Neural progenitor cell (in vitro differentiated cells): ENCODE measurements at regions not wholly inside any gene's neighbourhood (a gene's known extent, or its start where the extent isn't known, plus 50 kb on each side); places are given as distances from the start of the nearest gene placed in this dataset.

Experiments
- CTCF ChIP-seq: fragments of 200-600 bp; sonication (generic); IDR thresholded peaks from 2 replicates; pipeline ENCODE4 v1.5.1; 2017; ENCODE audit warnings: antibody characterized with exemption, mild to moderate bottlenecking
- EZH2 ChIP-seq: fragments of 200-600 bp; sonication (generic); IDR thresholded peaks from 2 replicates; pipeline ENCODE4 v1.6.1; 2017; ENCODE audit warnings: antibody characterized with exemption, mild to moderate bottlenecking, moderate library complexity

DNA sequence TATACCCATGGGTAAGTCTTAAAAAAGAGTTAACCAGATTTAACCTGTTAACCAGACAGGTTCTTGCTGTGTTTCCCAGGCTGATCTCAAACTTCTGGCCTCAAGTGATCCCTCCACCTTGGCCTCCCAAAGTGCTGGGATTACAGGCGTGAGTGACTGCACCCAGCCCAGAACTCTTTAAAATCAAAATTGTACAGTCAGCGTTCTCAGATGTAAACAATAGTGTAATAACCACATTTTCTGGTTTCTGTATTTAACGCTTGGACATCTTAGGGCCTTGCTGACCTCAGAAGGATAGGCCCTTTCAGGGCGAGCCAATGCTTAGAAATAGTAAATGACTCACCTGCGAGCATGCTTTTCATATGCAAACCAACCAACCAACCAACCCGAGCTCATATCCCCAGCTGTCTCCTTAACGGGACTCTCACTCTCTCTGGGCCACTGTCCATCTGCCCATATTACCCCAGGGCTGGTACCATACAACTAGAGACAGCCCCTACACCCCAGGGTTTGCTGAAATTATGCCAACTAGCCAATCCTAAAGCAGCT is 415.0 kb upstream of the XYLT1 start:
- TF ChIP-seq EZH2 (no peak), CTCF (no peak)
